Endothelial cell of umbilical vein (primary cell): ENCODE measurements at regions not wholly inside any gene's neighbourhood (a gene's known extent, or its start where the extent isn't known, plus 50 kb on each side); places are given as distances from the start of the nearest gene placed in this dataset.

Experiments used
- BruUV-seq: library from RNA; stranded (reverse); fragments of 400-500 nt; replicated peaks from 2 replicates; lab custom pipeline; 2021; lab: Mats Ljungman, UMichigan
- CTCF ChIA-PET: fragments of 300-600, 350-600 bp; sonication (Branson Sonifier 250); formaldehyde crosslinking; loops from one replicate; lab custom pipeline; 2021; ENCODE audit warnings: antibody characterized with exemption, inconsistent platforms; lab: Charles Lee
- POLR2A ChIA-PET: fragments of 300-600, 350-600 bp; sonication (Branson Sonifier 250); formaldehyde crosslinking; loops from one replicate; lab custom pipeline; 2021; ENCODE audit warnings: antibody characterized with exemption, inconsistent platforms; lab: Charles Lee
- DNase-seq: peaks from one replicate; pipeline ENCODE4 v3.0.0-alpha.2; 2011; ENCODE audit warnings: low read depth, low spot score
- FAIRE-seq: peaks from 2 replicates; lab custom pipeline; 2011; peaks lifted over from hg19 to GRCh38; lab: Jason Lieb, UNC
- H2AFZ ChIP-seq: 2 replicates; pipeline ENCODE4 v1.6.0; 2012; ENCODE audit warnings: low read depth, low read length, control low read depth, inconsistent platforms
- H3K27ac ChIP-seq: 2 replicates; pipeline ENCODE4 v1.5.1; 2011; ENCODE audit warnings: low read depth, mild to moderate bottlenecking, control low read depth, low read length, moderate library complexity; ENCODE audit not compliant: insufficient read depth
- H3K27me3 ChIP-seq, 2 experiments: 2 replicates each; pipeline versions ENCODE4 v1.6.0 to v1.6.1; 2011; ENCODE audit warnings: low read length in 2 of 2, mixed read lengths in 1 of 2; ENCODE audit not compliant: control insufficient read depth in 2 of 2, insufficient read depth in 2 of 2
- H3K36me3 ChIP-seq, 2 experiments: 2 replicates in 1 of 2; 3 replicates in 1 of 2; pipeline ENCODE4 v1.5.1; 2011; ENCODE audit warnings: low read length in 2 of 2, mild to moderate bottlenecking in 1 of 2, moderate library complexity in 1 of 2; ENCODE audit not compliant: control insufficient read depth in 2 of 2, insufficient read depth in 2 of 2; ENCODE audit errors: extremely low read depth in 1 of 2
- H3K4me1 ChIP-seq: 3 replicates; pipeline ENCODE4 v1.5.1; 2011; ENCODE audit warnings: mild to moderate bottlenecking, low read length; ENCODE audit not compliant: control insufficient read depth, insufficient read depth; ENCODE audit errors: extremely low read depth
- H3K4me2 ChIP-seq: 2 replicates; pipeline ENCODE4 v1.6.1; 2011; ENCODE audit warnings: low read length, control low read depth, mixed read lengths; ENCODE audit not compliant: insufficient read depth
- H3K4me3 ChIP-seq, 3 experiments: fragments of 200-600 bp in 1 of 3; sonication (generic), shearing (Covaris generic) in 1 of 3; replicated peaks in 1 of 3; 2 replicates each; pipeline ENCODE4 v1.5.1; 2011 to 2016; ENCODE audit warnings: control low read depth in 3 of 3, low read length in 3 of 3, mild to moderate bottlenecking in 2 of 3, inconsistent platforms in 1 of 3, low read depth in 1 of 3, moderate library complexity in 1 of 3; ENCODE audit not compliant: insufficient read depth in 1 of 3
- H3K79me2 ChIP-seq: 2 replicates; pipeline ENCODE4 v1.6.0; 2012; ENCODE audit warnings: low read length, inconsistent platforms; ENCODE audit not compliant: control insufficient read depth, insufficient read depth
- H3K9ac ChIP-seq: replicated peaks from 2 replicates; pipeline ENCODE3; 2011; ENCODE audit warnings: low read length, control low read depth; ENCODE audit not compliant: insufficient read depth; ENCODE audit errors: extremely low read depth
- H3K9me1 ChIP-seq: replicated peaks from 3 replicates; pipeline ENCODE4 v1.6.0; 2011; ENCODE audit warnings: mild to moderate bottlenecking, low read length; ENCODE audit not compliant: control insufficient read depth, insufficient read depth; ENCODE audit errors: extremely low read depth
- H3K9me3 ChIP-seq: replicated peaks from 2 replicates; pipeline ENCODE4 v1.5.1; 2012; ENCODE audit warnings: low read length, inconsistent platforms; ENCODE audit not compliant: control insufficient read depth, insufficient read depth
- H4K20me1 ChIP-seq: replicated peaks from 2 replicates; pipeline ENCODE3; 2011; ENCODE audit warnings: mild to moderate bottlenecking, low read length; ENCODE audit not compliant: control insufficient read depth, insufficient read depth; ENCODE audit errors: extremely low read depth
- CTCF ChIP-seq, 2 donors: IDR thresholded peaks; 1 replicate in 1 of 2; 2 replicates in 1 of 2; pipeline ENCODE4 v1.5.1; 2011; ENCODE audit warnings: low read length in 2 of 2, mild to moderate bottlenecking in 2 of 2, moderate library complexity in 2 of 2, control low read depth in 1 of 2, inconsistent platforms in 1 of 2, low read depth in 1 of 2; ENCODE audit not compliant: insufficient read depth in 1 of 2; ENCODE audit errors: extremely low read depth in 1 of 2
- EZH2 ChIP-seq: IDR thresholded peaks from 2 replicates; pipeline ENCODE4 v1.6.1; 2012; ENCODE audit warnings: borderline replicate concordance, low read depth, mild to moderate bottlenecking, moderate library complexity, low read length, inconsistent platforms; ENCODE audit not compliant: severe bottlenecking
- FOS ChIP-seq: IDR thresholded peaks from 2 replicates; pipeline ENCODE4 v1.6.1; 2011; ENCODE audit warnings: mild to moderate bottlenecking, low read length, moderate library complexity, borderline replicate concordance; ENCODE audit not compliant: insufficient read depth
- GATA2 ChIP-seq: IDR thresholded peaks from 2 replicates; pipeline ENCODE4 v1.7.0; 2011; ENCODE audit warnings: low read depth, mild to moderate bottlenecking, moderate library complexity, mixed read lengths, low read length; ENCODE audit not compliant: insufficient read length, insufficient read depth
- JUN ChIP-seq: IDR thresholded peaks from 2 replicates; pipeline ENCODE4 v1.6.1; 2011; ENCODE audit warnings: borderline replicate concordance, low read depth; ENCODE audit not compliant: insufficient read length, insufficient read depth
- MYC ChIP-seq: IDR thresholded peaks from one replicate; pipeline ENCODE4 v1.6.1; 2011; ENCODE audit warnings: mild to moderate bottlenecking, low read depth, low read length
- POLR2A ChIP-seq: IDR thresholded peaks from 2 replicates; pipeline ENCODE4 v1.6.1; 2012; ENCODE audit warnings: low read depth, mild to moderate bottlenecking, control low read depth, low read length
- POLR2AphosphoS5 ChIP-seq: IDR thresholded peaks from 2 replicates; pipeline ENCODE4 v1.6.1; 2012; ENCODE audit warnings: low read depth, mild to moderate bottlenecking, control low read depth, low read length, moderate library complexity; ENCODE audit not compliant: insufficient read depth
- dilution Hi-C: fragments of 300-500 bp; cut with MboI; formaldehyde crosslinking; loops from one replicate; pipeline ENCODE4 v1.15.0; 2019; ENCODE audit warnings: low sequenced_read_pairs; ENCODE audit not compliant: extremely low pct_ligation_motif_present
- intact Hi-C: fragments of 100-400 bp; cut with micrococcal nuclease; formaldehyde crosslinking; loops from one replicate; pipeline ENCODE4 v1.10.0; 2022
- TF ChIP-seq, protein P1 (sequence below): IDR thresholded peaks from 2 replicates; pipeline ENCODE4 v1.6.1; 2011; ENCODE audit not compliant: insufficient read depth, insufficient read length

DNA sequence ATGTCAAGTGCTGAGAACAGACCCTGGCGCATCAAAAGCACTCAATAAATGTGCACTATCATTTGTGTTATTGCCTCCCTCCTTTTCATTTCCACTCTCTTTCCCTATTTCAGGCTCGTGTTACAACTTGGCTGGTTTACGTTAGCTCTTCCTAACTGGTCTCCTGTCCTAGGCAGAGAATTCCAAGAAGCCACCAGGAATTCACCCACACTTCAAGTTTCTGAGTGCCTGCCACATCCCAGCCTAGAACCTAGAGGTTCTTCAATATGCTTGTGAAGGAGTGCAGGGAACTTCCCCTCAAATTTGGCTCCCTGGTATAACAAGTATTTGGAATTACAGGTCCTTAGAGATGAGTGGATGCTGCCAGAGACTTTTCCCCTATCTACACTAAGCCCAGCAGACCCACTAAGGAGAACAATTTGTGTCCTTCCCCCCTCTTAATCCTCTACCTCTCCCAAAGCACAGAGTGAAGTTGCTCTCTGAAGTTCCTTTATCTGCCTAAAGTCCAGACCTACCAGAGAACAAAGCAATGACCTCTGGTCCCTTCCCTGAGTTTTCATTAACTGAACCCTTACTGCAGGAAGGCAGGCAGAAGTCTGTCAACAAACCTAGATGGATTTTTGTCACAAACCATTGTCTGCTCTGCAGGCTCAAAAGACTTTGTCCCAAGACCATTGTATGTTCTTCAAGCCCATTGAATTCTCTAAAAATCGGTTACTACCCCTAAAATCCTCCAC lies 201.6 kb upstream of the JARID2 start:
- FAIRE-seq (no peak), DNase-seq (no peak)
- Histone ChIP-seq H3K4me2 (no peak overlapping the region), H4K20me1 (no peaks in the 10 kb centered on the region), H3K27ac (no peak overlapping the region), H3K9ac (no peak overlapping the region), H3K27me3 (no peaks in the 10 kb centered on the region), H3K36me3 (no peaks in the 10 kb centered on the region), H3K4me3 (no peak overlapping the region), H3K9me3 (no peaks in the 10 kb centered on the region), H2AFZ (no peak overlapping the region), H3K4me1 (no peaks in the 10 kb centered on the region), H3K79me2 (no peaks in the 10 kb centered on the region), H3K9me1 (no peaks in the 10 kb centered on the region)
- BruUV-seq = no TSS peak
- no peak for TF ChIP-seq GATA2
- no peak for TF ChIP-seq FOS
- TF ChIP-seq MYC = no peak
- no peak for TF ChIP-seq EZH2
- no peak for TF ChIP-seq JUN
- no peak for TF ChIP-seq CTCF (IDR thresholded peaks at IDR 0.05; ENCODE audit: extremely low read depth in 1 of 2, insufficient read depth in 1 of 2, low read depth in 1 of 2, low read length in 2 of 2)
- TF ChIP-seq, protein P1, sequence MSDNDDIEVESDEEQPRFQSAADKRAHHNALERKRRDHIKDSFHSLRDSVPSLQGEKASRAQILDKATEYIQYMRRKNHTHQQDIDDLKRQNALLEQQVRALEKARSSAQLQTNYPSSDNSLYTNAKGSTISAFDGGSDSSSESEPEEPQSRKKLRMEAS = no peak
- TF ChIP-seq POLR2AphosphoS5 = no peak
- no peak for TF ChIP-seq POLR2A
- CTCF ChIA-PET = no interaction called here
- intact Hi-C loops (no loop called here), dilution Hi-C loops (no loop called here)
- POLR2A ChIA-PET = no interaction called here
